Astrocyte (in vitro differentiated cells and primary cell): ENCODE measurements at regions not wholly inside any gene's neighbourhood (a gene's known extent, or its start where the extent isn't known, plus 50 kb on each side); places are given as distances from the start of the nearest gene placed in this dataset.

Source experiments
- DNase-seq: peaks from one replicate; pipeline ENCODE4 v3.0.0-alpha.2; 2010; ENCODE audit warnings: low read depth
- FAIRE-seq: peaks from 2 replicates; lab custom pipeline; 2011; peaks lifted over from hg19 to GRCh38; lab: Jason Lieb, UNC
- H2AFZ ChIP-seq: 2 replicates; pipeline ENCODE4 v1.6.0; 2012; ENCODE audit warnings: low read depth, low read length, inconsistent platforms
- H3K27ac ChIP-seq: 2 replicates; pipeline ENCODE4 v1.5.1; 2011; ENCODE audit warnings: low read depth, low read length, inconsistent platforms
- H3K27me3 ChIP-seq: 2 replicates; pipeline ENCODE4 v1.6.0; 2011; ENCODE audit warnings: low read length, inconsistent platforms; ENCODE audit not compliant: insufficient read depth
- H3K36me3 ChIP-seq: 2 replicates; pipeline ENCODE4 v1.5.1; 2011; ENCODE audit warnings: low read length, inconsistent platforms; ENCODE audit not compliant: insufficient read depth
- H3K4me1 ChIP-seq: 2 replicates; pipeline ENCODE4 v1.5.1; 2011; ENCODE audit warnings: low read length, inconsistent platforms; ENCODE audit not compliant: insufficient read depth
- H3K4me2 ChIP-seq: 2 replicates; pipeline ENCODE4 v1.6.0; 2012; ENCODE audit warnings: low read length, inconsistent platforms
- H3K4me3 ChIP-seq: 2 replicates; pipeline ENCODE4 v1.5.1; 2011; ENCODE audit warnings: low read depth, mild to moderate bottlenecking, low read length, inconsistent platforms; ENCODE audit not compliant: insufficient read depth
- H3K79me2 ChIP-seq: 2 replicates; pipeline ENCODE4 v1.6.0; 2012; ENCODE audit warnings: mild to moderate bottlenecking, low read length, inconsistent platforms; ENCODE audit not compliant: insufficient read depth
- H3K9ac ChIP-seq: 2 replicates; pipeline ENCODE4 v1.6.0; 2012; ENCODE audit warnings: mild to moderate bottlenecking, low read length, inconsistent platforms
- H3K9me3 ChIP-seq: 2 replicates; pipeline ENCODE4 v1.5.1; 2012; ENCODE audit warnings: low read depth, mild to moderate bottlenecking, low read length, inconsistent platforms; ENCODE audit not compliant: insufficient read depth
- H4K20me1 ChIP-seq: 2 replicates; pipeline ENCODE4 v1.6.0; 2012; ENCODE audit warnings: low read length, inconsistent platforms; ENCODE audit not compliant: insufficient read depth
- H3K27ac Mint-ChIP-seq: one replicate; pipeline ENCODE4 v1.8.0; 2021; ENCODE audit warnings: mild to moderate bottlenecking, mixed read lengths; ENCODE audit not compliant: unreplicated experiment
- H3K27me3 Mint-ChIP-seq: one replicate; pipeline ENCODE4 v1.8.0; 2021; ENCODE audit warnings: low read depth, mixed read lengths; ENCODE audit not compliant: unreplicated experiment
- H3K36me3 Mint-ChIP-seq: one replicate; pipeline ENCODE4 v1.8.0; 2021; ENCODE audit warnings: low read depth, mixed read lengths; ENCODE audit not compliant: unreplicated experiment
- H3K4me1 Mint-ChIP-seq: one replicate; pipeline ENCODE4 v1.8.0; 2021; ENCODE audit warnings: low read depth, mixed read lengths; ENCODE audit not compliant: unreplicated experiment
- H3K4me3 Mint-ChIP-seq: one replicate; pipeline ENCODE4 v1.8.0; 2021; ENCODE audit warnings: mild to moderate bottlenecking, moderate library complexity, mixed read lengths; ENCODE audit not compliant: unreplicated experiment
- H3K9me3 Mint-ChIP-seq: one replicate; pipeline ENCODE4 v1.8.0; 2021; ENCODE audit warnings: mild to moderate bottlenecking, mixed read lengths; ENCODE audit not compliant: unreplicated experiment
- CTCF ChIP-seq: IDR thresholded peaks from 2 replicates; pipeline ENCODE4 v1.5.1; 2011; ENCODE audit warnings: low read depth, mild to moderate bottlenecking, inconsistent platforms, low read length, moderate library complexity; ENCODE audit not compliant: insufficient read depth
- EZH2 ChIP-seq: IDR thresholded peaks from 2 replicates; pipeline ENCODE4 v1.6.1; 2012; ENCODE audit warnings: mild to moderate bottlenecking, low read length, inconsistent platforms; ENCODE audit not compliant: insufficient read depth

GRCh38 chr6:75546381-75546780 is 52.8 kb upstream of the FILIP1 start:
- Histone ChIP-seq H3K4me3 (no peak overlapping the region), H3K36me3 (no peaks in the 10 kb centered on the region), H3K79me2 (no peaks in the 10 kb centered on the region), H3K27me3 (no peaks in the 10 kb centered on the region), H4K20me1 (no peaks in the 10 kb centered on the region), H3K9ac (no peak overlapping the region), H3K4me1 (no peaks in the 10 kb centered on the region), H3K4me2 (no peak overlapping the region), H3K9me3 (no peaks in the 10 kb centered on the region), H2AFZ (no peak overlapping the region), H3K27ac (no peak overlapping the region)
- DNase-seq, result peak; percentile 7
- Mint-ChIP-seq H3K27me3 (peaks cover 2% of the 10 kb centered on the region), H3K4me1 (no peaks in the 10 kb centered on the region), H3K36me3 (no peaks in the 10 kb centered on the region), H3K4me3 (no peak overlapping the region), H3K9me3 (no peaks in the 10 kb centered on the region), H3K27ac (no peak overlapping the region)
- no peak for TF ChIP-seq EZH2
- no peak for TF ChIP-seq CTCF
- peak; percentile 17 for FAIRE-seq

GRCh38 chr6:75550544-75551167 is 51.0 kb upstream of the SENP6 start:
- Histone ChIP-seq H4K20me1 (no peaks in the 10 kb centered on the region), H3K4me3 (no peak overlapping the region), H3K27ac (no peak overlapping the region), H3K79me2 (no peaks in the 10 kb centered on the region), H3K9ac (no peak overlapping the region), H2AFZ (no peak overlapping the region), H3K27me3 (no peaks in the 10 kb centered on the region), H3K4me2 (no peak overlapping the region), H3K9me3 (no peaks in the 10 kb centered on the region), H3K4me1 (no peaks in the 10 kb centered on the region), H3K36me3 (no peaks in the 10 kb centered on the region)
- TF ChIP-seq EZH2, result no peak
- TF ChIP-seq CTCF, result no peak
- FAIRE-seq, result no peak
- H3K27ac Mint-ChIP-seq, result no peak overlapping the region
- H3K4me1 Mint-ChIP-seq, result no peaks in the 10 kb centered on the region
- peak; percentile 23 for DNase-seq
- H3K27me3 Mint-ChIP-seq, result peaks cover 2% of the 10 kb centered on the region
- no peaks in the 10 kb centered on the region for H3K9me3 Mint-ChIP-seq
- H3K4me3 Mint-ChIP-seq, result no peak overlapping the region
- H3K36me3 Mint-ChIP-seq, result no peaks in the 10 kb centered on the region

GRCh38 chr6:75551367-75551952 is 50.2 kb upstream of the SENP6 start:
- Histone ChIP-seq H3K4me2 (no peak overlapping the region), H3K27ac (no peak overlapping the region), H4K20me1 (no peaks in the 10 kb centered on the region), H3K79me2 (no peaks in the 10 kb centered on the region), H3K4me1 (no peaks in the 10 kb centered on the region), H3K27me3 (no peaks in the 10 kb centered on the region), H2AFZ (no peak overlapping the region), H3K9me3 (no peaks in the 10 kb centered on the region), H3K4me3 (no peak overlapping the region), H3K9ac (no peak overlapping the region), H3K36me3 (no peaks in the 10 kb centered on the region)
- FAIRE-seq (peak; percentile 70), DNase-seq (no peak)
- no peak overlapping the region for H3K4me3 Mint-ChIP-seq
- H3K4me1 Mint-ChIP-seq, result peaks cover 4% of the 10 kb centered on the region
- peaks cover 2% of the 10 kb centered on the region for H3K27me3 Mint-ChIP-seq
- no peaks in the 10 kb centered on the region for H3K9me3 Mint-ChIP-seq
- H3K27ac Mint-ChIP-seq, result no peak overlapping the region
- no peak for TF ChIP-seq CTCF
- no peak for TF ChIP-seq EZH2
- no peaks in the 10 kb centered on the region for H3K36me3 Mint-ChIP-seq
